ENCODE measurements at regions not wholly inside any gene's neighbourhood (a gene's known extent, or its start where the extent isn't known, plus 50 kb on each side); places are given as distances from the start of the nearest gene placed in this dataset.

DNA sequence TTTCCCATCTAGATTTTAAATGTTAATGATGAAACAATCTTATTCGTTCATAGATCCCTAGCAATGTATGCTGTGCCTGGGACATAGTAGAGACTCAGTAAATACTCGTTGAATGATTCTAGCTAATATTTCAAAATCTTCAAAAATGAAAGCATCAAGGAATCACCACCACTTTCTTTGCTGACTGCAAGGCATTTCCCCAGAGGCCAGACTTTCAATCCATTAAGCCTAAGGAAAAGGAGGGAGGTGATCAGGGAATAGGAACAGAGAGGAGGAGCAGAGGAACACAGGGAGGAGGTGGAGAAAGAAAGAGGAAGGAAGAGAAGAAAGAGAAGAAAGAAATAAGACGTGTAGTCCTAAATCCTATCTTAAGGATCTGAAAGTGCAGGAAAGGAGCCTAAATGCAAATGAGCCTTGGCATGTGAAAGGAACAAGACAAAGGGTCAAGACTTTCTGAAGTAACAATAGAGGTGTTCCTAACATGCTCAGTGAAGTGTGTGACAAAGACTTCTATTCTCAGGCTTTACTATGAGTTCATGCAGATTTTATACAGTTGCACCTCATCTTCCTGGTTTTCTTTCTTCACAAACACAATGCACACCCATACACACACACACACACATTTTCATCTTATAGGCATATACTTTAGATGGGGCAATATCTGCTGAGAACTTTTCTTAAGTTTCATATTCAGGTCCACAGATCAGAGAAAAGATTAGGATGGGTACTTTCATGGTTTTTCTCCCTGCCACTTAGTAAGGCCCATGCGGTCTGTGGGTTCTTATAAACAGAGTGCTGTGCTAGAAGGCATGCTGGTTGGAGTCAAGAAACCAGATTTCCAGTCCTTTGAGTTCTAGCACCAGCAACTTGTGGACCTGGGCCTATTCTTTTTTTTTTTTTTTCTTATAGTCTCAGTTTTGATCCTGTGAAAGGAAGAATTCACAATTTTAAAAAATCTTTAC is 512.2 kb upstream of the TNC start:
- no peak for DNase-seq

DNA sequence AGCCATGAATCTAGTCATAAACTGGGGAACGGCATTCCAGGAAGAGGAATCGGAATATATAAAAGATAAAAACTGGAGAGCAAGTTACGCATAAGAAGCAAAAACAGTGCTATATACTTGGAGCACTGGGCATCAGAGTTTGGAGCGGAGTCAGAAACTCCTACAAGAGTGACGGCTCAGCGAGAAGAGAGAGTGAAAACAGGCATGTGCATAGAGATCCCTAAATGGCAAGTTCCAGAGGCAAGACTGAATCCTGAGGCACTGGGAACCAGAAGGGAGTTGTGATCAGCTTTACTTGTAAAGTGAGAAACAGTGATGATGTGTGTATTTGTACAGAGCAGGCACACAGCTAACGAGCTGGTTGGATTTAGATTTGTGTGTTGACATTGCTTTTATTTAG is 514.4 kb upstream of the TNC start:
- DNase-seq = no peak

DNA sequence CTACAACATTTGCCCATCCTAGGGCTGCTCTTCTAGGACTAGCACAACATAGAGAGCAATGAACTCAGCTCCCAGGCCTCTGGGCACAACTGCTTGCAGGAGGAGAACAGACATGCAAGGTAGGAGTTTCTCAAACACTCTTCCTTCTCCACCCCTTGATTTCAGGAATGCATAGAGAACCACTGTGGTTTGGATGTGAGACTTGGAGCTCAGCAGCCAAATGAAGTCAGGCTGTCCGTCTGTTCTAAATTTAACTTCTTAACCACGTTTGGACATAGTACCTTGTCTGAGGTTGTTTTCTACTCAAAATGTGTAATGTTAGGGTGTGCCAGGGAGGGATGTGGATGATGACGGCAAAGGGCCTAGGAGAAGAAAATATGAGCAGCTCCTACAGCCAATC is 515.1 kb upstream of the TNC start:
- DNase-seq = no peak

DNA sequence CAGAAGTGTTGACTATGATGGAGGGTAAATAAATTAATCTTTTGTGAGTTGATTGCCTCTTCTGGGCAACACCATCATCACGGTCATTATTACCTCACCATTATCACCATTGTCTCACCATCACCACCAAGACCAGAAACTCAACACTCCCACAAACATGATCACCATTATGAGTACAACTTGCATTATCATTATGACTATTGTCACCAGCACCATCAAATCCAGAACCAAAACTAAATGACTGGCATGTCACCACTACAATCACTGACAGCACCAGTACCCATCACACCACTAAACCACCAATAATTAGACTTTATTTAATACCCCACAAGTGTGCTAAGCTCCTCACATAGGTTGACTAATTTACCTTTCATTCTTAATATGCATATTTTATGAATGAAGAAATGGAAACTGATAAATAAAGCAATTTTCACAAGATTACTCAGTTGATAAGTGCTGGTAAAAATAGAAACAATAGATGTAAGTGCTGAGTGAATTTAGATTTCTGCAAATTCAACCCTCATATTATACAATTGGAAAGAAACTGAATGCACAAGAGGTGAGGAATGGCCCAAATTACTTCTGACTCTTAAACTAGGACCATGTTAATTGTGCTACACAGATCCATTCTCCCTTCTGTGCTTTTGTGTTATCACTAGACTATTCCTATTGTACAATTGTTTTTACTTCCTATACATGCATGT is 517.8 kb upstream of the PAPPA start:
- DNase-seq = no peak

GRCh38 chr9:115636596-115636995 is 517.0 kb upstream of the PAPPA start:
- no peak for DNase-seq

DNA sequence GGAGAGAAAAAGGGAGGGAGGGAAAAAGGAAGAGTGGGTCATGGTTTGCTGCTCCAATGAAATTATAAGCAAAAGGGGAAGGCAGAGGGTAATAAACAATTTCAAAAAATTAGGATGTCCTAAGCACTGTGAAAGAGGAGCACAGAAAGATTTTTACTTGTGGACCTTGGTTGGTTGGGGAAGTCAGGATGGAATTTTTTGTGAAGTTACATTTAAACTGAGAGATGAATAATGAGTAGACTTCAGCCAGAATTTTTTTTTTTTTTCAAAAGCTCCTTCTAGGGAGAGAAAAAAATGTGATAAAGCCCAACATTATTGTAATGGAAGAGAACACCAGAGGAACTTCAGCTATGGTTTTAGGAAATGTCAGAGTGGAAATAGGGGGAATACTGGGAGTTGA is 515.9 kb upstream of the PAPPA start:
- no peak for DNase-seq

DNA sequence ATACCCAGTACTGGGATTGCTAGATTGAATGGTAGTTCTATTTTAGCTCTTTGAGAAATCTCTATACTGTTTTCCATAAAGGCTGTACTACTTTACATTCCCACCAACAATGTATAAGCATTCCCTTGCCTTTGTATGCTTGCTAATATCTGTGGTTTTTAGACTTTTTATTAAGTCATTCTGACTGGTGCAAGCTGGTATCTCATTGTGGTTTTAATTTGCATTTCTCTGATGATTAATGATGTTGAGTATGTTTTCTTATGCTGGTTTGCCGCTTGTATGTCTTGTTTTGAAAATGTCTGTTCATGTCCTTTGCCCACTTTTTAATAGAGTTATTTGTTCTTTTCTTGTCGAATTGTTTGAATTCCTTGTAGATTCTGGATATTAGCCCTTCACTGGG is 512.7 kb upstream of the PAPPA start:
- no peak for DNase-seq

DNA sequence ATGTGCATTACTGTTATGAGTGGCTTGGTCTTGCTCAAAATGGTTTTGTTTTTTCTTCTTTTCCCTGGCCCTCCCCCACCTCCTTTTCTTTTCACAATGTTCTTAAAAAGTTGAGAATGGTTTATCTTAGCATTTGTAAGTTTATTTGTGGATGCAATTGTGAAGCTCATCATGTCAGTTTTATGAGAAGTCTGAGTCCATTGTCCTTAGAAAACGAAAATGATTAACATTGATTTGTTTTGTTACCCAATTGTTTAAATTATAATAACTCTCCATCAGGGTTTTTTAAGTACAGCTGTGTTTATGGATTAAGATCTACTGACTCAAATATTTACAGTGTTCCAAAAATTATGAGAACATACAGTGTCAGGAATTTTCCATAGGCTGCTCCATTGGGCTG is 511.3 kb upstream of the PAPPA start:
- DNase-seq = no peak

- no peak for DNase-seq
Measured at GRCh38 chr9:115643948-115644727, 509.5 kb upstream of the PAPPA start.

GRCh38 chr9:115649991-115650472 is 503.6 kb upstream of the PAPPA start:
- no peak for DNase-seq

DNA sequence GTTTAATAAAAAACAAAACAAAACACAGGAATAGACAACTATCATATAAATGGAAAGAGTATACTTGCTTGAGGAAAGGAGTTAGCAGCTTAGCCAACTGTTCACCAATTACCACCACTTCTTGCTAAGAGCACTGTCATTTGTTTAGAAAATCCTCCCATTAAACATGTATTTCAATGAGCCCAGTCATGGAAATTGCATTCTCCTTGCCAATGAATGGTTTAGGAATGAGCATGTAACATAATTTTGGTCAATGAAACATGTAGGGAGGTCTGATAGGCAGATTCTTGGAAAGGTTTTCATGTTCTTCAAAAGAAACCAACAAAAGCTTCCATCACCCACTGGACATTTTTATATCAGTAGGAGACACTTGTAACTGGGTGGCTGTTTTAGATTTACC is 502.8 kb upstream of the PAPPA start:
- no peak for DNase-seq

DNA sequence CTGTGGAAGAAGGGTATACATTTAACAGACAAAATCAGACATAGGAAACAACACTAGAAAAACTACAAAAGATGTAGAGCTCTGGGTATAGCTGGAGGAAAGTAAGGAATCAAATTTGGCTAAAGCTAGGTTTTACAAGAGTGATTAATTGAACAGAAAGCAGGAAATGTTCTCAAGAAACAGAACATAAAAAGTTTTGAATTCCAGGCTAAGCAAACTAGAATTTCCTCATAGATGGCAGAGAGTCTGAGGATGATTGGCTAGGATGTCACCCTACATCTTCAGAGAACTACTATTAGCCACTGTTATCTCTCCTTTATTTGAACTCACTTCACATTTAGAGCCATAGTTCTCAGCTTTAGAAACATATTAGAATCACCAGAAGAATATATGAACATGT is 502.1 kb upstream of the PAPPA start:
- no peak for DNase-seq

GRCh38 chr9:115653171-115653606 is 500.4 kb upstream of the PAPPA start:
- DNase-seq = no peak

DNA sequence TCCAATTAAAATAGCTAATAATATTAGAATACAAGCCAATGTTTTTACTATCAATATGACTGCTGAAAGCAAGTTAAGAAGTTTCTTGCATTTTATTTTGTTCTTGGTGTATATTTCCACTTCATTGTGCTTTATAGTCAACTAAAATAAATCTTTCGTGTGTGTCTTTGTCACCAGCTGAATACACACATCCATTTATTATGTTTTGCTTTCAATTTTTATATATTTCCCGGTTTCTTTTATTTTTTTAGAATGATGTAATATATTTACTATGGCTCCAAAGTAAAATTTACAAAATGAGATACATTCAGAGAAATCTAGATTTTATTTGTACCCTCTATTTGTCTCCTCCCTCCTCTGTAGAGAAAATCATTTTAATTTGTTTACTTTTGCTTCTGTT is 495.9 kb upstream of the PAPPA start:
- no peak for DNase-seq

- no peak for DNase-seq
Measured at GRCh38 chr9:115665519-115665918, 488.1 kb upstream of the PAPPA start.

GRCh38 chr9:115668521-115668920 is 485.1 kb upstream of the PAPPA start:
- no peak for DNase-seq

GRCh38 chr9:115671236-115671962 is 482.2 kb upstream of the PAPPA start:
- DNase-seq = no peak

- DNase-seq = no peak
Measured at GRCh38 chr9:115671963-115672305, 481.7 kb upstream of the PAPPA start.

GRCh38 chr9:115672477-115673316 is 480.9 kb upstream of the PAPPA start:
- DNase-seq = no peak

- DNase-seq = no peak
Measured at GRCh38 chr9:115673599-115673998, 480.0 kb upstream of the PAPPA start.

GRCh38 chr9:115674091-115674490 is 479.5 kb upstream of the PAPPA start:
- DNase-seq = no peak

DNA sequence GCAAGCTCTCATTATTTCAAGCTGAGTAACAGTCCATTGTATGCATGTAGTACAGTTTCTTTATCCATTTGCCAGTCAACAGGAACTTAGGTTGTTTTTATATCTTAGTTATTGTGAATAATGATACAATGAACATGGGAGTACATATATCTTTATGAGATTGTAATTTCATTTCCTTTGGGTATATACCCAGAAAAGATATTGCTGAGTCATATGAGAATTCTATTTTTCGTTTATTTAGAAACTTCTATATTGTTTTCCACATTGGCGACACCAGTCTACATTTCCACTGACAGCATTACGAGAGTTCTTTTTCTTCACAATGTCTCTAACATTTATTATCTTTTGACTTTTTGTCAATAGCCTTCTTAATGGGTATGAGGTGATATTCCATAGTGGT is 477.8 kb upstream of the PAPPA start:
- DNase-seq = no peak

All from activated CD4-positive, alpha-beta T cell treated with anti-CD3 and anti-CD28 coated beads, Interleukin-2, amount 50 U/mL, for 48 hours (primary cell).